OCI-LY3 (cell line): ENCODE measurements at regions not wholly inside any gene's neighbourhood (a gene's known extent, or its start where the extent isn't known, plus 50 kb on each side); places are given as distances from the start of the nearest gene placed in this dataset.

Source experiments
- EZH2phosphoT487 ChIP-seq: fragments of 200-600 bp; shearing (Covaris generic); IDR thresholded peaks from 2 replicates; pipeline ENCODE4 v1.6.1; 2018; ENCODE audit warnings: antibody characterized with exemption, mixed run types, low read depth
- TF ChIP-seq, protein P1 (sequence below): fragments of 200-600, 300-600 bp; sonication (generic); IDR thresholded peaks from 2 replicates; pipeline ENCODE4 v1.5.1; 2014; ENCODE audit warnings: antibody characterized with exemption, low read length, low read depth

DNA sequence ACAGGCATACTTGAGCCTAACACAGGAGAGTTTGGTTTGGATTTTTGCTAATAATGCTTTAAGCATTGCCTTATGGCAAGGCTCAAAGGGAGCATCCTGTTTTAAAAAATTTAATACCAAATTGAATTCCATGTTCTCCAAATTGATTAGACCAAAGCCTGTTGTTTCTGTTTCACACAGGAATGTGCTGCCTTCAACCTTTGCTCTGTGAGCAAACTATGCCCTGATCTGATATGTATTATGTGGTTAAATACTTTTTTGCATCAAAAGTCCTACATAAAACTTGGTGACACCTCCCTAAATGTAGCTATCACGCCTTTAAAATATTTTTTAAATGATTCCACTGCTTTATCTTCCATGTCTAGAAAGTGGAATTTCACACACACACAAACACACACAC, 691.4 kb downstream of the CPS1 start:
- TF ChIP-seq, protein P1, sequence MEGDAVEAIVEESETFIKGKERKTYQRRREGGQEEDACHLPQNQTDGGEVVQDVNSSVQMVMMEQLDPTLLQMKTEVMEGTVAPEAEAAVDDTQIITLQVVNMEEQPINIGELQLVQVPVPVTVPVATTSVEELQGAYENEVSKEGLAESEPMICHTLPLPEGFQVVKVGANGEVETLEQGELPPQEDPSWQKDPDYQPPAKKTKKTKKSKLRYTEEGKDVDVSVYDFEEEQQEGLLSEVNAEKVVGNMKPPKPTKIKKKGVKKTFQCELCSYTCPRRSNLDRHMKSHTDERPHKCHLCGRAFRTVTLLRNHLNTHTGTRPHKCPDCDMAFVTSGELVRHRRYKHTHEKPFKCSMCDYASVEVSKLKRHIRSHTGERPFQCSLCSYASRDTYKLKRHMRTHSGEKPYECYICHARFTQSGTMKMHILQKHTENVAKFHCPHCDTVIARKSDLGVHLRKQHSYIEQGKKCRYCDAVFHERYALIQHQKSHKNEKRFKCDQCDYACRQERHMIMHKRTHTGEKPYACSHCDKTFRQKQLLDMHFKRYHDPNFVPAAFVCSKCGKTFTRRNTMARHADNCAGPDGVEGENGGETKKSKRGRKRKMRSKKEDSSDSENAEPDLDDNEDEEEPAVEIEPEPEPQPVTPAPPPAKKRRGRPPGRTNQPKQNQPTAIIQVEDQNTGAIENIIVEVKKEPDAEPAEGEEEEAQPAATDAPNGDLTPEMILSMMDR, result no peak
- no peak for TF ChIP-seq EZH2phosphoT487
